Fibroblast of pulmonary artery (primary cell): ENCODE measurements at regions not wholly inside any gene's neighbourhood (a gene's known extent, or its start where the extent isn't known, plus 50 kb on each side); places are given as distances from the start of the nearest gene placed in this dataset.
A peak's percentile ranks its signal among the peaks of the same experiment; 100 is the strongest.
"Not testable (repeated sequence)": the region's sequence is repeated elsewhere in the genome, so short reads cannot be mapped to it uniquely, and the experiment has no call there.

Source experiments
- DNase-seq: peaks from one replicate; pipeline ENCODE4 v3.0.0-alpha.2; 2010; ENCODE audit warnings: low read depth
- H3K4me3 ChIP-seq: replicated peaks from 2 replicates; pipeline ENCODE4 v1.5.1; 2011; ENCODE audit warnings: low read depth, mild to moderate bottlenecking, control low read depth, low read length, moderate library complexity
- TF ChIP-seq, protein P1 (sequence below): IDR thresholded peaks from 2 replicates; pipeline ENCODE4 v1.5.1; 2011; ENCODE audit warnings: mild to moderate bottlenecking, control low read depth, low read length, inconsistent platforms; ENCODE audit errors: missing control alignments

DNA sequence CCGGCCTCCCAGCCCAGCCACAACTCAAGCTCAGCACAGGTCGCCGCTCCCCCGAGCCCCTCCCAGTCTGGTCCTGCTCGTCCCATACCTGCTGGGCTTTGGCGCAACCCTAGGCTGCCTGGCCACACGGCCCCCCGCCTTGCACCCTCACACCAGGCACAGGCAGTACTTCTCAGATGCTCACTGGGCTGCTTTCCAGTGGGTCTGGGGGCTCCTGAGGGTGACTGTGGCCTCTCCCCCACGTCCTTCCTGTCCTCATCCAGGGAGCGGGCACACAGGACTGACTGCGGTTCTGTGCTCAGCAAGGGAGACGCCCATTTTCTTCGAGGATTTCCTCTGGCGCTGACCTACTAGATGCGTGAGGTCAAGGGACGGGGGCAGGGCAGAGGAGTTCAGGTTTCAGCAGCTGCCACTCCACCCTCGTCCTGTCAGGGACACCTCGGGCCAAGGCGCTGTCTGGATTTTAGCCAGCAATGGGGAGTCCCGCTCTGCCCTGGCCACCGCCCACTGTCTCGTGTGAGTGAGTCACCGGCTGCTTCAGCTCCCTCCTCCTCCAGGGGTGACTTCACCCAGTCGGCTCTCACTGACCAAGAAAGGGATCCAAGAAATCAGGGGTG lies 115.8 kb downstream of the NPIPB11 start:
- DNase-seq, result peak; percentile 89
- TF ChIP-seq, protein P1, sequence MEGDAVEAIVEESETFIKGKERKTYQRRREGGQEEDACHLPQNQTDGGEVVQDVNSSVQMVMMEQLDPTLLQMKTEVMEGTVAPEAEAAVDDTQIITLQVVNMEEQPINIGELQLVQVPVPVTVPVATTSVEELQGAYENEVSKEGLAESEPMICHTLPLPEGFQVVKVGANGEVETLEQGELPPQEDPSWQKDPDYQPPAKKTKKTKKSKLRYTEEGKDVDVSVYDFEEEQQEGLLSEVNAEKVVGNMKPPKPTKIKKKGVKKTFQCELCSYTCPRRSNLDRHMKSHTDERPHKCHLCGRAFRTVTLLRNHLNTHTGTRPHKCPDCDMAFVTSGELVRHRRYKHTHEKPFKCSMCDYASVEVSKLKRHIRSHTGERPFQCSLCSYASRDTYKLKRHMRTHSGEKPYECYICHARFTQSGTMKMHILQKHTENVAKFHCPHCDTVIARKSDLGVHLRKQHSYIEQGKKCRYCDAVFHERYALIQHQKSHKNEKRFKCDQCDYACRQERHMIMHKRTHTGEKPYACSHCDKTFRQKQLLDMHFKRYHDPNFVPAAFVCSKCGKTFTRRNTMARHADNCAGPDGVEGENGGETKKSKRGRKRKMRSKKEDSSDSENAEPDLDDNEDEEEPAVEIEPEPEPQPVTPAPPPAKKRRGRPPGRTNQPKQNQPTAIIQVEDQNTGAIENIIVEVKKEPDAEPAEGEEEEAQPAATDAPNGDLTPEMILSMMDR, result no peak
- peak overlapping the region; percentile 10 for H3K4me3 ChIP-seq

DNA sequence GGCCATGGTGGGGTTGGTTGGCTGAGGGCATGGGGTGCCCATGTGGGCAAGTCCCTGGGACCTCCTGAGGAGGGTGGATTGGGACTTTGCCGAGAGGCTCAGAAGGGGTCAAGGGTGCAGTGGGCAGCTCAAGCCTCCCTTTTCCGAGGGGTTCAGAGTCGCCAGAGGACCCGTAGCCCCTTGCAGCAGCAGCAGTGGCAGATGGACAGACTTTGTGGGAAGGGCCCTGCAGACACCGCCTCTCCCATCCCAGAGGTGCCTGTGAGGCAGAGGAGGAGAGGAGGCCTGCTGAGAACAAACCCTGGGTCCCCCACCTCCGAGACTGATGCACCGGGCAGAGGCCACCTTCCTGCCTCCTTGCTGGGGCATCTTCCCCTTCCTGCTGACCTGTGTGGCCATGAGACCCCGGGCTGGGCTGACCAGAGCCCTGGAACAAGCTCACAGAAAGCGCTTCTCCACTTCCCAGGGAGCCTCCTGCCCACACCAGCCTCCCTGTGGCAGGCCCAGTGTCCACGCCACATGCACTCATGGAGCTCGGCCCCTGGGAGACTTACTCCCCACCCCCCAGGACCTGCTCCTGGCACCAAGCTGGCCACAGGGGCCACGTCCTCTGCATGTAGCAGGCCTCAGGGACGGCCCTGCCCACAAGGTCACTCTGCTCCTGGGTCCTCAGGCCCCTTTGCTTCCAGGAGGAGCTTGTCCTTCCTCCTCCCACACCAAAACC lies 116.8 kb downstream of the NPIPB11 start:
- H3K4me3 ChIP-seq, DNase-seq: not testable (repeated sequence)

DNA sequence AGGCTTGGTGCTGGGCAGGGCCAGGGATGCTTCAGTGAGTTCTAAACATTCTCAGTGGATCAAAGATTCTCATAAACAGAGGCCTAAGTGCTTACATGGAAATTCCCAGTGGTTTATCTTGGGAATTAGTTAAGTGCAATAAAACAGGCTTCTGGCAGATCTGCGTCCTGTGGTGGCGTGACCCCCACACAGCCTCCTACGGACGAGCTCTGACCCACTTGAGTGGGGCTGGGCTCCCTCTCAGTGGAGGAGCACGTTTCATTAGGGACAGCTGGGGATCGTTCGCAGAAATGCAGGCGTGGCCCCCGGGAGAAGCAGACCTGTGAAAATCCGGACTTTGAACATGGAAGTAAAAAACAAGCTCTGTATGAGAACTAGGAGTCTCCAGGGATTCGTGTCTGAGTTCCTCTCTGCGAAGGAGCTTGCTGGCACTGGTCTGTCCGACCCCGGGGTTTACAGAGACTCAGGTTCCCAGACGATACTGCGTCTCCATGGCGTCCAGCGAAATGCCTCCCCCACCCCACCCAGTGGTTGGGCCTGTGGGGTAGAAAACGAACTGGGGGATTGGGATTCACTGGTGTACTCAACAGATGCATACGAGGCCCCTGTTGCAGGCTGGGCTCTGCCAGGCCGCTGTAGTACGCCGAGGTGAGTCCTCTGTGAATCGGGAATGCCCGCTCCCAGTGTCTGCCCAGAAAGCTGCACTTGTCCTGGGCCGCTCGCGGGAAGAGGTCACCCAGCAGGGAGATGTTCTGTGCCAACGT lies 117.6 kb downstream of the NPIPB11 start:
- peak; percentile 20 for DNase-seq

DNA sequence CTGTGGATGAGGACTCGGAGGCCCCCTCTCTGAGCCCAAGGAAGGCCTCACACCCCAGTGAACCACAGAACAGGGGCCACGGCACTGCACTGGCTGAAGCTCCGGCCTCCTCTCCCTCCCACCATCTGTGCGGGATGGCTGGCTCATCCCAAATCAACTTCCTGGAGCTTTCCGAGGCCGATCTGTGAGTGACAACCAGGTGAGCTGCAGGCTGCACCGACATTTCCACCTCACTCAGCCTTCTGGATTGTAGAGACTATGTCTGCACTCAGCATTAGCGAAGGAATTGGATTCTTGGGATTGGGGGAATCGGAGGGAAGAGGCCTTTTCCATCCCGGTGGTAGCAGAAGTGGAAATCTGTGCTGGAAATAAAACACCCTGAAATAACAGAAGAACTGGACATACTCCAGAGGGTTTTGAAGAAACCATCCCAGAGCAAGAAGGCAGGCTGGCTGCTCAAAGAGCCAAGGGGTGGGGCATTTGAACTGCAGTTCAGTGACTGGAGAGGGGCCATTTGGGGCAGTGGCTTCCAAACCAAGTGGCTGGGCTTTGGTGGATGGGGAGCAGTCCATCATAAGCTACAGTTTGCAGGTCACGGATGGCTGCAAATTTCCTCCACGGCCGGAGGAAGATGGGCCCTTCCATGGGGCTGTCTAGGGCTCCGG lies 118.5 kb downstream of the NPIPB11 start:
- not testable (repeated sequence) for DNase-seq, H3K4me3 ChIP-seq

More for the DNA sequence above, 117.6 kb downstream of the NPIPB11 start:
- H3K4me3 ChIP-seq, result not testable (repeated sequence)

DNA sequence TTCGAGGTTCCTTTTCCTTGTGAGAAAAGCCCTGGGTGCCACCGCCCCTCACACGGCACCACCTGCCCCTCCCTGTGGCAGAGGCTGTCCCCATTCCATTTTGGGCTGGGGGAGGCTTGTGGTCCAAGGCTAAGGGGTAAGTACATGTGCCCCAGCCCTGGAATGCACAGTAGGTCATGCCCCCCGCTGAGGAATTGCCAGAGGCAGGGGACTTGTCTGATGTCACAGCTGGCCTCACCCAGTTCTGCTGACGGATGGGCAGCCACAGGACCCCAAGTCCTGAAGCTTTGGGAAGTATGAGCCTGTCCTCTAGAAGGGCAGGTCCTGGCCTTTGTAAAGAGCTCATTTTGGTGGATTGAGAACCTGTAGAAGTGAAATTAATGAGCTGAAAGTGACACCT lies 119.3 kb downstream of the NPIPB11 start:
- DNase-seq, H3K4me3 ChIP-seq: not testable (repeated sequence)

DNA sequence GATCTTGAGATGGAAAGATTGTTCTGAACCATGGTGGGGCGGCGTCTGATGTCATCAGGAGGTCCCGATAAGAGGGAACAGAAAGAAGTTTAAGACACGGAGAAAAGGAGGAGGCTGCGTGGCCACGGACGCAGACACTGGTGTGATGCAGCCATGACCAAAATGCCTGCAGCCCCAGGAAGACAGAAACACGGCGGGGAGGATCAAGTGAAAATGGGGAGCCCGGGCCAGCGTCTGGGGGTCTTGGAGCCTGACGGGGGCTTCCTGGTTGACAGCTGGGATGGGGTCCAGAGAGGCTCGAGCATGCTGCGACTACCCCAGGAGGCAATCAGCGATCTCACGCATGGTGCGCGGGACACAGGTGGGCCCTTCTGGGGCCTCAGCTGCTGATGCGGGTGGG lies 119.7 kb downstream of the NPIPB11 start:
- not testable (repeated sequence) for H3K4me3 ChIP-seq, DNase-seq

DNA sequence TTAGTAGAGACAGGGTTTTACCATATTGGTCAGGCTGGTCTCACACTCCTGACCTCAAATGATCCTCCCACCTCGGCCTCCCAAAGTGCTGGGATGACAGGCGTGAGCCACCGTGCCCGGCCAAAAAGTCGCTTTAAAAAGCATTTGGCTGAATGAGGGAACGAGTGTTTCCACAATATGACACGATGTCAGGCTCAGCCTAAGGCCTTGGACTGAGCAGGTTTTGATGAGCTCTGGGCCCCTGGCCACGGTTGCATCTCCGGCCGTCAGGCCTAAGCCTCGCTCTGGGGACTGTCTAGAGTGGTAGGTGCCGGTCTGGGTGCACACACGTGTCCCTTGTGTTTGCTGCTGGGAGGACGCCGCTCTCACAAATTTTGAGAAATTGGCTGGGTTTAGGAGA lies 120.3 kb downstream of the NPIPB11 start:
- H3K4me3 ChIP-seq, DNase-seq: not testable (repeated sequence)

DNA sequence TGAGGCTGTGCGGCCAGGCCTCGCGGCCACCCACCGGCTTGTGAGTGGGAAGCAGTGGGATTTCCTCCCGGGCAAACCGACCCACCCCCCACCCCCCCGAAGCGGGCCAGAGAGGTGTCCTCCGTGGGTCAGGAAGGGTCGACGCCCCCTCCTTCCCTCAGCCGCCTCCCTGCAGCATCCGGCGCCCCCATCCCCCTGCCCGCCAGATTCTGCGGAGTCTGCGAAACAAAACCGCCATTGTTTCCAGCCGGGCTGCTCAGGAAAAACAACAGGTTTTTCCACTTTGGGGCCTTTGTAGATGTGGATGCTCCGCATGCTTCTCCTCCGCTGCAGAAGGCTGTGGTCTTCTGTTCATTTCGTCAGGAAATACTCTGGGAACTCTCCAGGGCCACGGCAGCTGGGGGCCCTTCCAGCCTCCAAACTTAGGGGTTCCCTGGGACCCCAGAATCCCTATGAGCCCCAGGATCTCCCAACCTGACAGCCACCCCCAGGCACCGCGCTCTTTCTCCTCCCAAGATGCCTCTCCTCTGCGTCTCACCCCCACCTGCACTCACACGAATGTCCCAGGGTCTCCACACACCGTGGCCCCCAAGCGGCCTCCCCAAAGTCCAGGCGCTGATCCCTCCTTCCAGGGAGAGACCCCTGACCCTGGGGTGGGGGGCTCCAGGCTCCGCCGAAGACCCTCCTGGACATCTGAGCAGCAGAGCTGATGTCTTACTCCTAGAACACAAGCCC lies 121.2 kb downstream of the NPIPB11 start:
- not testable (repeated sequence) for DNase-seq, H3K4me3 ChIP-seq

DNA sequence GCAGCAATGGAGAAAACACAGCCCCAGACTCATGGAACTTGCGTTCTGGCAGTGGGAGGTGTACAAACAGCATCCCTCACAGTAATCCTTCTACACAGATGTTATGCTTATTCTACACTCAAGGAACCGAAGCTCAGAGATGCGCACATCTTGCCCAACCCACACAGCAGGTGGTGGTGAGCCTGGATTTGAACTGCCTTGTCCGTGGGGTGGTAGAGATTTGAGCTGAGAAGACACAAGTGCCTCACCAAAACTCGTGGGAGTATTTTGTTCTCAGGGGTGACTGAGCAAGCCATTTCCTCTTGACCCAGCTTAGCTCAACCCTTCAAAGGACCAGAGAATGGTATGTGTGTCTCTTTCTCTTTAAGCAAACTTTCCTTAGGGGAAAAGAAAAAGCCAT lies 121.8 kb downstream of the NPIPB11 start:
- DNase-seq, result not testable (repeated sequence)

DNA sequence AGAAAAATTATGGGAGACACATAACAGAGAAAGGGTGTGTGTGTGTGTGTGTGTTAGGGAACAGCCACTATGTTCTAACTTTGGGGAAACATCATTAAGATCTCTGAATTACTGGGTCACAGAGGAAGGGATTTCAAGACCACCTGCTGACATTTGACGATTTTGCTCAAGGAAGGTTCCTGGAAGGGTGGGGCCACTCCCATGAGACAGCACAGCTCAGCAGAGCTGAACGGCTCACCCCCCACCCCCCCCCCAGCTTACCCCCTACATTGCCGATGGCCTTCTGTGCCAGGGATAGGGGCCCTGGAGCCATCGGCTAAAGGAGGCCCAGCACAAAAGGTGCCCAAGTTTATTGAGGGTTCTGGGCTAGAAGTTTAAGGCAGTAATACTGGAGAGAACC lies 122.4 kb downstream of the NPIPB11 start:
- H3K4me3 ChIP-seq, DNase-seq: not testable (repeated sequence)

More for the DNA sequence above, 121.8 kb downstream of the NPIPB11 start:
- not testable (repeated sequence) for H3K4me3 ChIP-seq

DNA sequence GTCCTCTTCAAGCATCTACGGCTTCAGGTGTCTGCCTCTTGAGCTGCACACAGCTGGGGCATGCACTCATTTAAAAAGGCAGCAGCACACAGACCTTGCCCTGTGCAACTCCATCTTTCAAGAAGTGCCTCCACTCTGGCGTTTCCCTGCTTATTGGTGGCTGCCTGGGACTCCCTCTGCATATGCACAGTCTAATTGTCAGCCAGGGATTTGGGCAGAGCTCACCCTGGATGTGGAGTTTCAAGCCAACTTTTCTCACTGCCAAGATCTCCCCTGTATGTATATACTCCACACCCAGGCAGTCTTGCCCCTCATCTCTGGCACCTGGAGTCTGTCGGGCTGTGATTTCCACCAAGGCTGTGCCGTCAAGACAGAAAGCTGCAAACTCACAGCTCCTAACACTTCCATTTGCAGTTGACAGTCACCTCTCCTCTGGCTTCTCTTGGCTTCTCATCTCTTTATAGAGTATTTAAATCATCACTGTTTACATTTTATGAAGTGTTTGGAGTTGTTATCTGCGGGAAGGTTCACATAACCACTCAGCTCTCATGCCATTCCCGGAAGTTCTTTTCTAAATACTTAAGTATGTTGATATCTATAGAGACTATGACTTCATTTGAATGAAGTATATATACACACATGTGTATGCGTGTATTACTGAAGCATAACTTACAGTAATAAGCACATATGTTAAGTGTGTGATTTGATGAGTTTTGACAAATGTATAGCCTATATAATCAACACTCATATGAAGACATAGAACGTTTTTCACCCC lies 128.2 kb downstream of the NPIPB11 start:
- not testable (repeated sequence) for DNase-seq, H3K4me3 ChIP-seq

DNA sequence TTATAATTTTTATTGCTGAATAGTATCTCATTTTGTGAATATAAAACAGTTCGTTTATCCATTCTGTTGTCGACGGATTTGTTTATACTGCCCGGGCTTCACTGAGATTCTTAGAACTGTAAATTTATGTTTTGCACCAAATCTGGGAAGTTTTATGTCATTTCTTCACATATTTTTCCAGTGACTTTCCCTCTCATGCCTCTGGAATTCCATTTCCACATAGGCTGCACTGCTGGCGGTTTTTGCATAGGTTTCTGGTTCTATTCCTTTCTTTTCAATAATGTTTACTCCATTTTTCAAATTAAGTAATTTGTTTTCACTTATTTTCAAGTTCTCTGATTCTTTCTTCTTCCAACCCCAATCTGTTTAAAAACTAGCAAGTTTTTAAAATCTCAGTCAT lies 130.1 kb downstream of the NPIPB11 start:
- not testable (repeated sequence) for DNase-seq, H3K4me3 ChIP-seq

DNA sequence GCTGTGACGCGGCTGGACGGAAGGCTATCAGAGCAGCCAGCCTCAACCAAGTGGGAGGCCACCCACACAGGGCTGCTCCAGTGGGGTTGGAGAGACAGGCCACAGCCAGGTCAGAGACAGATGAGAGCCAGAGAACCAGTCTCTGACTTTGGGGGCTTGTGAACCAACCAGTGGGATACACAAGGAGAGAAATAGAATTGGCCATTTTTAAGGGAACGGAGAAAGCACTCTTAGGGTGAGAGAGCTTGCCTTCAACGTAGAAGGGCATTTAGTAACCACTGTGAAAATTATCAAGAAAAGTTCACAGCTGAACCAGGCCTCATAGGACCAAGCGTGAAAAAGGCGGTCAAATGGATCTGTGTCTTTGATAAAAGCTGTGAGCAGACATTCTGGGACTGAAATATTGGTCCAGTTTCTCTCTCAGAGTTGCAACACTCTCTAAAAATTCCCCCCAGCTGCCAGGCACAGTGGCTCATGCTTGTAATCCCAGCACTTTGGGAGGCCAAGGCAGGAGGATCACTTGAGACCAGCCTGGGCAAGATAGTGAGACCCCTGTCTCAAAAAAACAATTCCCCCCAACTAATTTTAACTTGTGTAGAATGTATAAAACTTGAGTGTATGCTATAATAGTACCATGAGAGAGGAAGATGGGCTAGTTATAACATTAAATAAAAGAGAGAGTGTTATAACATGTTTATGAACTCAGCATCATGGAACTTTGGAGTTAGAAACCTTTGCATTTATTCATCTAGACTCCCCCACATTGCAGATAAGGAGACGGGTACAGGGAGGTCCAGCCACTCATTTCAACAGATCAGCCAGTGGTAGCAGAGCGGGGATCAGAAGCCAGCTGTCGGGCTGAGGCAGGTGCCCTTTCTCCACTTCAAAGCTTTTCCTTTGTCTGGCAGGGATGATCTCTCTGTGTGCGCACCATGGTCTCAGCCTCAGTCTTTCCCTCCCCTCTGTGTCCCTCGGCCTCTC lies 132.2 kb downstream of the NPIPB11 start:
- H3K4me3 ChIP-seq, DNase-seq: not testable (repeated sequence)

DNA sequence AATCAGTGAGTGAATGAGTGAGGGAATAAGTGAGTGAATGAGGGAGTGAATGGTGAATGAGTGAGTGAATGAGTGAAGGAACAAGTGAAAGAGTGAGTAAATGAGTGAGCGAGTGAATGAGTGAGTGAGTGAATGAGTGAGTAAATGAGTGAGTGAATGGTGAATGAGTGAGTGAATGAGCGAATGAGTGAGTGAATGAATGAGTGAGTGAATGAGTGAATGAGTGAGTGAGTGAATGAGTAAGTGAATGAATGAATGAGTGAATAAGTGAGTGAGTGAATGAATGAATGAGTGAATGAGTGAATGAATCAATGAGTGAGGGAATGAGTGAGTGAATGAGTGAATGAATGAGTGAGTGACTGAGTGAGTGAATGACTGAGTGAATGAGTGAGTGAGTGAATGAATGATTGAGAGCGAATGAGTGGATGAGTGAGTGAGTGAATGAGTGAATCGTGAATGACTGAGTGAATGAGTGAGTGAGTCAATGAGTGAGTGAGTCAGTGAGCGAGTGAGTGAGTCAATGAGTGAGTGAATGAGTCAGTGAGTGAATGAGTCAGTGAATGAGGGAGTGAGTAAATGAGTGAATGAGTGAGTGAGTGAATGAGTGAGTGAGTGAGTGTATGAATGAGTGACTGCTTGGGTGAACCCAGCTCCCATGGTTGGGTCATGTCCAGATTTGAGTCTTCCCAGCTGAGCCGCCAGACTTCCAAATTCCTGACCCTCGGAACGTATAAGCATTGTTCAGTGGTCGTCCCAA lies 133.0 kb downstream of the NPIPB11 start:
- peak; percentile 29 for DNase-seq
- H3K4me3 ChIP-seq, result not testable (repeated sequence)
